ENCODE measurements at regions not wholly inside any gene's neighbourhood (a gene's known extent, or its start where the extent isn't known, plus 50 kb on each side); places are given as distances from the start of the nearest gene placed in this dataset.

DNA sequence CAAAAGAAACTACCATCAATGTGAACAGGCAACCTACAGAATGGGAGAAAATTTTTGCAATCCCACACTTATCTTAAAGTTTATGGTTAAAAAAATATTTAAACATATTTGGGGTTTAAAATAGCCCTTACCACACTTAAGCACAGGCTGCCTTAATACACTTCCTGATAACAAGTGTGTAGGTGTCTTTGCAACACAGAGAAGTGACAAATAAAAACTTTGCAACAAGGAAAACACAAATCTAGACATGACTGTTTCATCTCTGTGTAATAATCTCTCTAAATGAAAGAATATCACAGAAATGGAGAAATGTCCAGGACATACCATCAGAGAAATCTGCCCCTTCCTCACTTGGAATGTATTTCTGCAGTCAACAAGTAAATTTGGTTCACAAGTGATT is 464.1 kb upstream of the ARHGEF26 start:
- ATAC-seq (no peak), DNase-seq (ENCODE audit: low spot score in 2 of 2) (no peak)
- Mint-ChIP-seq H3K36me3 (no peaks in the 10 kb centered on the region), H3K4me1 (no peaks in the 10 kb centered on the region), H3K4me3 (no peak overlapping the region), H3K9me3 (peaks cover 3% of the 10 kb centered on the region), H3K27ac (no peak overlapping the region)

DNA sequence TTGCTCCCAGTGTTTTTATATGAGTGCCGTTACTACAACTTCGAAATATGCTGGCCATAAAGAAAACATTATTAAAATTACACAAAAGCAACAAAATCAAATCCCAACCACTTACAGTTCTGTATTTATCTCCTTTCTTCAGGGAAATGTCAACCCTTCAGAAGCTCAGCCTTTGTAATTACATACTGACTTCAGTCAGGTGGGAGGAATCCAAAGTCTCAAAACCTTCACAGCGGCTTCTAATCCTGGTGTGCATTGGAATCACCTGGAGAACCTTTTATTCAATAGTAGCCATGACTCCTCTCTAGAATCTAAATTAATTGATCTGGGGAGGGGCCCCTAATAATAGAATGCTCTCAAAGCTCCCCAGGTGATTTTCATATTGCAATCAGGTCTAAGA is 463.7 kb upstream of the ARHGEF26 start:
- Mint-ChIP-seq H3K9me3 (peaks cover 3% of the 10 kb centered on the region), H3K4me3 (no peak overlapping the region), H3K27ac (no peak overlapping the region), H3K36me3 (no peaks in the 10 kb centered on the region), H3K4me1 (no peaks in the 10 kb centered on the region)
- ATAC-seq (no peak), DNase-seq (ENCODE audit: low spot score in 2 of 2) (no peak)

DNA sequence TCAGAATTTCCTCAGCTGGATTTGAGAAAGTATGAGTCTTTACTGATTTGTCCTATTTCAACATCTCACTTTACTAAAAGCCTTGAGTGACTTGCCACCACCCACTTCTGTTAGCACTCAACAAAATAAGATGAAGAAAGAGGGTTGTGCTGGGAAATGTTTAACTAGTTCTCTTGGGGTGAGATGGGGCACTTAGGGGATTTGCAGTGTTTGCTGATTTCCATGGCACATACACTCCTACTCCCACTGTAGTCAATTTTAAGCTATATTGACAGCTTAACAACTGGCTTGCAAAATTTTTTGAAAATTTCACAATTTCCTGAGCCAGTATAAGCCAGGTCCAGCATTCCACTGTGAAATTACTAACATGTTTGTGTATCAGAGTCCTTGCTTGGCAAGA is 463.1 kb upstream of the ARHGEF26 start:
- ATAC-seq, result no peak
- Mint-ChIP-seq H3K4me3 (no peak overlapping the region), H3K27ac (no peak overlapping the region), H3K4me1 (no peaks in the 10 kb centered on the region), H3K9me3 (peaks cover 3% of the 10 kb centered on the region), H3K36me3 (no peaks in the 10 kb centered on the region)
- DNase-seq (ENCODE audit: low spot score in 2 of 2), result no peak

- no peak overlapping the region for H3K4me3 Mint-ChIP-seq
- ATAC-seq, result no peak
- no peaks in the 10 kb centered on the region for H3K4me1 Mint-ChIP-seq
- no peaks in the 10 kb centered on the region for H3K36me3 Mint-ChIP-seq
- H3K9me3 Mint-ChIP-seq, result no peaks in the 10 kb centered on the region
- no peak overlapping the region for H3K27ac Mint-ChIP-seq
- DNase-seq (ENCODE audit: low spot score in 2 of 2), result no peak
These were observed 454.0 kb upstream of the ARHGEF26 start for GRCh38 chr3:153666991-153667740.

DNA sequence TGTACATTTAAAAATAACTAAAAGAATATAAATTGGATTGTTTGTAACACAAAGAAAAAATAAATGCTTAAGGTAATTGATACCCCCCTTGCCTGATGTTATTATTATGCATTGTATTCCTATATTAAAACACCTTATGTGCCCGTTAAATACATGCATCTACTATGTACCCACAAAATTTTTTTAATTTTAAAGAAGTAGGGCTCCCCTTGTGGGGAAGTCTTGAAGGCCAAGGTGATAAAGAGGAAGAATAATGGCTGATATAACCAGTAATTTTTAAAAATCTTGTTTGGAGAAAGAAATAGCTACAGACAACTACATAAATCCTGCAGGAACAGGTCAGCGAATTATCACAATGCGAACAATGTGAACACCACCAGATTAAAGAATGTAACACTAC is 451.7 kb upstream of the ARHGEF26 start:
- no peak for ATAC-seq
- no peaks in the 10 kb centered on the region for H3K9me3 Mint-ChIP-seq
- H3K27ac Mint-ChIP-seq, result no peak overlapping the region
- H3K4me3 Mint-ChIP-seq, result no peak overlapping the region
- DNase-seq (ENCODE audit: low spot score in 2 of 2), result no peak
- H3K4me1 Mint-ChIP-seq, result peaks cover 12% of the 10 kb centered on the region
- H3K36me3 Mint-ChIP-seq, result no peaks in the 10 kb centered on the region

DNA sequence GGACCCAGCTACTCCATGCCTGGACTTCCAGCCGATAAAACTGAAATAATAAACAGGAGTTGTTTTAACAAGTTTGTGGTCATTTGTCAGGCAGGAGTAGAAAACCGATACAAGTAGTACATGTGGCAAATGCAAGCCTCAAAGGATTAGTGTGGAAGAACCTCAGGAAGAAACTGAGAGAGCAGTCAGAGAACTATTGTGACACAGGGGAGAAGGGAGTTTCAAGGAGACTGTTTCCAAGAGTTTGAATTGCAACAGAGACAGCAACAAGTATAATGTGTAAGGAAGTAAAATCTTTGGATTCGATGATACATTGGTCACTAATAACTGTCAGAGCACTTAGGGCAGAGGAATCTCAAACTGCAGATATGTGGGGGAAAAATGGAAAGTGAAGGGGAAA is 450.6 kb upstream of the ARHGEF26 start:
- H3K27ac Mint-ChIP-seq, result no peak overlapping the region
- H3K36me3 Mint-ChIP-seq, result no peaks in the 10 kb centered on the region
- DNase-seq (ENCODE audit: low spot score in 2 of 2) (no peak), ATAC-seq (no peak)
- H3K4me1 Mint-ChIP-seq, result peaks cover 12% of the 10 kb centered on the region
- H3K9me3 Mint-ChIP-seq, result no peaks in the 10 kb centered on the region
- H3K4me3 Mint-ChIP-seq, result no peak overlapping the region

- Mint-ChIP-seq H3K9me3 (no peaks in the 10 kb centered on the region), H3K4me1 (peaks cover 12% of the 10 kb centered on the region), H3K4me3 (no peak overlapping the region), H3K27ac (no peak overlapping the region), H3K36me3 (no peaks in the 10 kb centered on the region)
- ATAC-seq (peak; percentile 95), DNase-seq (ENCODE audit: low spot score in 2 of 2) (no peak)
These were observed 447.3 kb upstream of the ARHGEF26 start for GRCh38 chr3:153673853-153674252.

DNA sequence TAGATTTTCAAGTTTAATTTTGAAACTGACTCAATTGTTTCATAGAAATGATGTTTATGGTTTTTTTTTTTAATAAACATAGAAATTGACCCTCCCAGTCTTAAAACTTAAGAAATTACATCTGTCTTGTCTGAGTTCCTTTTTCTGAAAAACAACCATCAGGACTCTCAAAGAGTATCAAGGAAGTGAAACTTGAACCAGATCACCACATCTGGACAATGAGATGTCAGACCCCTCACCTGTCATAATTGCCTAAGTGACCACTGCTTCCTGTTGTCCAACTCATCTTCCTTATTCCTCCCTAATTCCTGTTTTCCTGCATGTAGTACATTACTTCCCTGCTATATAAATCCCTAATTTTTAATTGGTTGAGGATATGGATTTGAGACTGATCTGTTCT is 441.5 kb upstream of the ARHGEF26 start:
- Mint-ChIP-seq H3K27ac (no peak overlapping the region), H3K4me3 (no peak overlapping the region), H3K36me3 (no peaks in the 10 kb centered on the region), H3K4me1 (no peaks in the 10 kb centered on the region), H3K9me3 (no peaks in the 10 kb centered on the region)
- DNase-seq (ENCODE audit: low spot score in 2 of 2), result no peak
- no peak for ATAC-seq

DNA sequence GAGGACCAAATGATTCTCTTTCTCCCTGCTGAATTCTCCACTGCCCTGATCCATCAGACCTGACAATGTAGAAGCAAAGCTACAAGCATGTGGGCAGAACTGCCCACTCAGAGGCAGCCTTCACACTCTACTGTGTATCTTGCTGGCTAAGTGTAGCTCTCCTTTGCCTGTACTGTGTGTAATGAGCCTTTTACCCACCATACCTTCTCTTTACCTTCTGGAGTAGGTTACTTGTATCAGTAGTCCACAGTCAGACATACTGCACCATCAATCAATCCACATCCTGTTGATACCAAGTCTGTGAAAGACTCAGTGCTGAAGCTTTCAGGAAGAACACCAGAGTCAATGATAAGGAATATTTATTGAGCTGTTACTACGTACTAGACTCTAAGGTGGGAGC is 440.7 kb upstream of the ARHGEF26 start:
- no peak overlapping the region for H3K4me3 Mint-ChIP-seq
- H3K36me3 Mint-ChIP-seq, result no peaks in the 10 kb centered on the region
- no peaks in the 10 kb centered on the region for H3K4me1 Mint-ChIP-seq
- ATAC-seq, result peak; percentile 42
- no peak for DNase-seq (ENCODE audit: low spot score in 2 of 2)
- peak overlapping the region; percentile 29 for H3K27ac Mint-ChIP-seq
- no peaks in the 10 kb centered on the region for H3K9me3 Mint-ChIP-seq

GRCh38 chr3:153681057-153681456 is 440.1 kb upstream of the ARHGEF26 start:
- no peaks in the 10 kb centered on the region for H3K9me3 Mint-ChIP-seq
- no peak for ATAC-seq
- no peak overlapping the region for H3K27ac Mint-ChIP-seq
- DNase-seq (ENCODE audit: low spot score in 2 of 2), result no peak
- H3K36me3 Mint-ChIP-seq, result no peaks in the 10 kb centered on the region
- no peak overlapping the region for H3K4me3 Mint-ChIP-seq
- H3K4me1 Mint-ChIP-seq, result no peaks in the 10 kb centered on the region

GRCh38 chr3:153688301-153689120 is 432.7 kb upstream of the ARHGEF26 start:
- Mint-ChIP-seq H3K36me3 (no peaks in the 10 kb centered on the region), H3K4me1 (peaks cover 6% of the 10 kb centered on the region)
- ATAC-seq, result no peak

DNA sequence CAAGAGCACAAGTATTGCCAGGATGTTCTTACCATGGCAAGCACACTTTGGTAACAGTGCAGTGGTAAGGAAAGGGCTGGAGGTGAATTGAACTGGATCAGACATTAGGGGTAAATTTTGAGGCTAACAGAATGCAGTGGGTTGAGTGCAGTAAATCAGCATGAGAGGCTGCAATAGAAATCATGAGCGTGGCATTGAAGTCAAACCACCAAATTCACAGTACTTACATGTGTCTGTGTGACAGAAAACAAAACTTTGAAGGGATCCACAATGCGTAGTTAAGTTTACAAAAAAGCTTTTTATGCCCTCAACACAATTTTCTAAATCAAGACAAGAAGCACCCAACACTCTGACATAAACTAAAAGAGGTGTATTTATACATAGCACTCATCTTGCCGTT is 428.0 kb upstream of the ARHGEF26 start:
- DNase-seq (ENCODE audit: low spot score in 2 of 2) (no peak), ATAC-seq (peak; percentile 80)
- H3K36me3 Mint-ChIP-seq, result no peaks in the 10 kb centered on the region
- peaks cover 7% of the 10 kb centered on the region for H3K4me1 Mint-ChIP-seq
- no peak overlapping the region for H3K4me3 Mint-ChIP-seq
- no peaks in the 10 kb centered on the region for H3K9me3 Mint-ChIP-seq
- peak overlapping the region; percentile 59 for H3K27ac Mint-ChIP-seq

More at GRCh38 chr3:153688301-153689120, 432.7 kb upstream of the ARHGEF26 start:
- no peaks in the 10 kb centered on the region for H3K9me3 Mint-ChIP-seq
- DNase-seq (ENCODE audit: low spot score in 2 of 2), result no peak
- no peak overlapping the region for H3K27ac Mint-ChIP-seq
- no peak overlapping the region for H3K4me3 Mint-ChIP-seq

DNA sequence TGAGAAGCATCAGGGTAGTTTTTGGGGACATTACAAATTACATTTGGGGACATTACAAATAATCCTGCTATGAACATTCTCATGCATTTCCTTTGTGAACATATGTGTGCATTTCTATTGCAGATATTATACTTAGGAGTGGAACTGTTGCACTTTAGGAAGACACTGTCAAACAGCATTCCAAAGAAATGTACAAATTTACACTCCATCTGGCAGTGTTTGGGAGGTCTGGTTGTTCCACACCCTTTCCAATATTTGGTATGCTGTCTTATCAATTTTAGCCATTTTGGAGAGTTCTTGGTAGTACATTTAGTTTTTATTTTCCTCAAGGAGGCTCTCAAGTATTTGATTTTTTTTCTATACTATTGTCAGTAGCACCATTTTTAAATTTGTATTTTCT is 419.1 kb upstream of the ARHGEF26 start:
- ATAC-seq (no peak), DNase-seq (ENCODE audit: low spot score in 2 of 2) (no peak)
- Mint-ChIP-seq H3K9me3 (no peaks in the 10 kb centered on the region), H3K27ac (no peak overlapping the region), H3K4me3 (no peak overlapping the region), H3K4me1 (no peaks in the 10 kb centered on the region), H3K36me3 (no peaks in the 10 kb centered on the region)

GRCh38 chr3:153704115-153704514 is 417.1 kb upstream of the ARHGEF26 start:
- DNase-seq (ENCODE audit: low spot score in 2 of 2) (no peak), ATAC-seq (no peak)
- H3K4me3 Mint-ChIP-seq, result no peak overlapping the region
- H3K9me3 Mint-ChIP-seq, result no peaks in the 10 kb centered on the region
- no peaks in the 10 kb centered on the region for H3K36me3 Mint-ChIP-seq
- no peak overlapping the region for H3K27ac Mint-ChIP-seq
- H3K4me1 Mint-ChIP-seq, result no peaks in the 10 kb centered on the region

- Mint-ChIP-seq H3K36me3 (no peaks in the 10 kb centered on the region), H3K9me3 (no peaks in the 10 kb centered on the region), H3K27ac (no peak overlapping the region), H3K4me1 (no peaks in the 10 kb centered on the region), H3K4me3 (no peak overlapping the region)
- DNase-seq (ENCODE audit: low spot score in 2 of 2) (no peak), ATAC-seq (no peak)
These were observed 414.5 kb upstream of the ARHGEF26 start for GRCh38 chr3:153706706-153707105.

- no peak overlapping the region for H3K27ac Mint-ChIP-seq
- no peaks in the 10 kb centered on the region for H3K36me3 Mint-ChIP-seq
- DNase-seq (ENCODE audit: low spot score in 2 of 2), result no peak
- H3K4me1 Mint-ChIP-seq, result no peaks in the 10 kb centered on the region
- no peak overlapping the region for H3K4me3 Mint-ChIP-seq
- no peak for ATAC-seq
- no peaks in the 10 kb centered on the region for H3K9me3 Mint-ChIP-seq
These were observed 407.2 kb upstream of the ARHGEF26 start for GRCh38 chr3:153714016-153714415.
